ENCODE measurements at regions not wholly inside any gene's neighbourhood (a gene's known extent, or its start where the extent isn't known, plus 50 kb on each side); places are given as distances from the start of the nearest gene placed in this dataset.
"Not testable (repeated sequence)": the region's sequence is repeated elsewhere in the genome, so short reads cannot be mapped to it uniquely, and the experiment has no call there.

- no peak for DNase-seq (ENCODE audit: low spot score)
Measured at GRCh38 chr6:113709936-113710509, 147.1 kb upstream of the MARCKS start.

- no peak for DNase-seq (ENCODE audit: low spot score)
Measured at GRCh38 chr6:113713665-113714064, 143.5 kb upstream of the MARCKS start.

DNA sequence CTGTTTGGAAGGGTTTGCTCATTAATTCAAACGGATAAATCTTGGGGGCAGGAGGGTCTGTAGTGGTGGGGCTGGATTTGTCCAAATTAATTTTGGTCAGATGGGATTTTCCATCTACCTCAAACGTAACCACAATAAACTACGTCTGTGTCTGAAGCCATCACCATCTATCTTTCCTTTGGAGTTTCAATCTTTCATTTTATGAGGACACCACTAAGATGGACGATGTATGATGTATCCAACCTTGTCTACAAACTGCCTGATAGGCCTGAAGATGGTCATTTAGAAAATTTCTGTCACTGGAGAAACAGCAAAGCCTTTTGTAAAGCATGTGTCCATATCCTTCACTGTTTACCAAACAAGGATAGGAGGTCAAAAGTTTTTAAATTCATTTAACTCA is 138.6 kb upstream of the MARCKS start:
- DNase-seq (ENCODE audit: low spot score), result no peak

- peak; percentile 10 for DNase-seq (ENCODE audit: low spot score)
Measured at GRCh38 chr6:113719064-113719463, 138.1 kb upstream of the MARCKS start.

GRCh38 chr6:113719545-113719944 is 137.6 kb upstream of the MARCKS start:
- peak; percentile 21 for DNase-seq (ENCODE audit: low spot score)

- DNase-seq (ENCODE audit: low spot score), result no peak
Measured at GRCh38 chr6:113723182-113723581, 134.0 kb upstream of the MARCKS start.

DNA sequence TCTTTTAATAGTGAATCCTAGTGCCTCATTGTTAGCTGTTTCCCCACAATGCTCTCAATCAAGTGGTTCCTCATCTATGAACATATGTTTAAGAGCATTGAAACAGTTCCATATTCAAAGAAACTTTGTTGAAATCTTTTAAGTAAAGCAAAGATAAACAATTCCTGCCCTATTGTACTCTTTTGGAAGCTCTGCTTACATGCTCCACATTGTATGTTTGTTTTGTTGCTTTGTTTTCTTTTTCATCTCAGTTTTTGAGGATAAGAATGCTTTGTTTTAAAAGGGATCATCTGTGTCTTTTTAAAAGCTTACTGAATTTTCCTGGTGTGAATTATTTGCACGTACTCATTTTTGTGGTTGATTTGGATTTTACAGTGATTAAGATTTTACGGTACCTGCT is 132.2 kb upstream of the MARCKS start:
- not testable (repeated sequence) for DNase-seq (ENCODE audit: low spot score)

DNA sequence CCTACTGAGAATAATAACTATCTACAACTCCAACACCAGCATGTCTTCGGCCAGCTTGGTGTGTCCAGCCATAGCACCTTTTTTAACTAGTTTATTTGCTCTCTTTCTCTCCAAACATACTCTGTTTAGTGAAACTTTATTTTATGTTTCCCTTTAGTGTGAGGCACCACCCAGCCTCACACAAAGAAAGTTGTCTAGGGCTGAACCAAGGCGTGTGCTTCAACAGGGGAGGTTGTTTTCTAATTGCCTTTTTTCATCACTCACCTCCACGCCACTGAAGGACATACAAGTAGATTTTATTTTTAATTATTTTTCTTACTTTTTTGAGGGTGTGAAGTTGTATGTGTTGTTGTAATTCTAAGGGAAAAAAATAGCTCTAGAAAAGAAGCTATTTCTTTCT is 125.6 kb upstream of the MARCKS start:
- DNase-seq (ENCODE audit: low spot score), result no peak

GRCh38 chr6:113732384-113732966 is 124.7 kb upstream of the MARCKS start:
- DNase-seq (ENCODE audit: low spot score), result no peak

GRCh38 chr6:113733381-113733780 is 123.8 kb upstream of the MARCKS start:
- no peak for DNase-seq (ENCODE audit: low spot score)

DNA sequence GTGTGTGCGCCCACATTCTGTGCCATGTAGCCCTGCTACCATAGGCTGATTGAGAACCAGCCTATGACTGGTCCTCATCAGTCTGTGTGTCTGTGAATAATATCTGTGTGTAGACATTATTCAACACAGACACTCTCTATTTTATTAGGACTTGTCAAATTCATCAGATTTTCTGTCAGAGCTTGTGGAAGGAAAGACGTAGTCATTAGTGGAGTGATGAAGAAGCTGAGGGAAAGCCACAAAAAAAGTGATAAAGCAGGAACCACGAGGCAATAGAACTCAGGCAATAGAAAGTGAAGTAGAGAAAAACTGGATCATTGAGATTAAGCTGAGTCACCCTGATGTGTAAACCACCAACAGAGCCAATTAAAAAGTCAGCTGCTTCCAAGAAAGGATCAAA is 122.2 kb upstream of the MARCKS start:
- no peak for DNase-seq (ENCODE audit: low spot score)

GRCh38 chr6:113735491-113735890 is 121.7 kb upstream of the MARCKS start:
- no peak for DNase-seq (ENCODE audit: low spot score)

GRCh38 chr6:113736978-113737377 is 120.2 kb upstream of the MARCKS start:
- no peak for DNase-seq (ENCODE audit: low spot score)

DNA sequence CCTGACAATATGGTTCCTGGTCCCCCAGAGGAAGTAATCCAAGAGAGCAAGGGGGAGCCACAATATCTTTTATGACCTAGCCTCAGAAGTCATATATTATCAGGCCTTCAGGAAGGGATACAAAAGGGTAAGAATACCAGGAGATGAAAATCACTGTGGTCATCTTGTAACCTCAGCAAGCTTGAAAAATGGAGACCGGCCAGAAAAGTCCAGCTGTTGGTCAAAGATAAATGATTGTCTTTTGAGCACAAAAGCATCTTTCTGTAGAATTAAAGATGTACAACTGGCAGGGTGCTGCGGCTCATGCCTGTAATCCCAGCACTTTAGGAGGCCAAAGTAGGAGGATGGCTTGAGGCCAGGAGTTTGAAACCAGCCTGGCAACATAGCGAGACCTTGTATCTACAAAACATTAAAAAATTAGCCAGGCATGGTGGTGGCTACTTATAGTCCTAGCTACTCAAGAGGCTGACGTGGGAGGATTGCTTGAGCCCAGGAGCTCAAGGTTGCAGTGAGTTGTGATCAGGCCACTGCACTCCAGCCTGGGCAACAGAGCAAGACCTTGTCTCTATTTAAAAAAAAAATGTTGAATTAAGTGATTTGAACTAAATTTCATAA is 118.0 kb upstream of the MARCKS start:
- DNase-seq (ENCODE audit: low spot score), result no peak

DNA sequence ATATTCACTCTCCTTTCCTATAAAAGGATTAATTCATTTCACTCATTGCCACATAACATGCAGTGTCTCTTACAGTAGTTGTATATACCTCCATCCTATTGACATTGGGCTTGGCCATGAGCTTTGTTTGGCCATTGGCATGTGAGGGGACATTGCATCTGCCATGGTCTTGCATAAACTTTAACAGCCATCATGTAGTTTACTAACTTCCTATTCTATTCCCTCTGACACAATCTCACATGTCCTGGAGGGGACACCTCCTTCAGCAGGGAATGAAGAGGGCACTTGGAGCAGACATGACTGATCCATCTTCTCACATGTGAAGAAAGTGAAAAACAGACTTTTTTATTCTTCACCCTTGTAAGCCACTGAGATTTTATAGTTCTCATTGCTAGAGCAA is 115.5 kb upstream of the MARCKS start:
- no peak for DNase-seq (ENCODE audit: low spot score)

GRCh38 chr6:113742342-113742741 is 114.8 kb upstream of the MARCKS start:
- no peak for DNase-seq (ENCODE audit: low spot score)

- no peak for DNase-seq (ENCODE audit: low spot score)
Measured at GRCh38 chr6:113744861-113745260, 112.3 kb upstream of the MARCKS start.

- DNase-seq (ENCODE audit: low spot score), result no peak
Measured at GRCh38 chr6:113750151-113750855, 106.8 kb upstream of the MARCKS start.

DNA sequence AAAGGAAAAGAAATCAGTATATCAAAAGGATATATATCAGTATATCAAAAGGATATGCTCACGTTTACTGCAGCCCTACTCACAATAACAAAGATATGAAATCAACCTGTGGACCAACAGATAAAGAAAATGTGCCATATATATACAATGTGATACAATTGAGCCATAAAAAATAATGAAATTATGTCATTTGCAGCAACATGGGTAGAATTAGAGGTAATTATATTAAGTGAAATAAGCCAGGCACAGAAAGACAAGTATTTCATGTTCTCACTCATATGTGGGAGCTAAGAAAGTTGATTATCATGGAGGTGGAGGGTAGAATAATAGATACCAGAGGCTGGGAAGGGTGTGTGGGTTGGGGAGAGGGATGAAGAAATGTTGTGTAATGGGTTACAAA is 102.9 kb upstream of the MARCKS start:
- DNase-seq (ENCODE audit: low spot score), result no peak

DNA sequence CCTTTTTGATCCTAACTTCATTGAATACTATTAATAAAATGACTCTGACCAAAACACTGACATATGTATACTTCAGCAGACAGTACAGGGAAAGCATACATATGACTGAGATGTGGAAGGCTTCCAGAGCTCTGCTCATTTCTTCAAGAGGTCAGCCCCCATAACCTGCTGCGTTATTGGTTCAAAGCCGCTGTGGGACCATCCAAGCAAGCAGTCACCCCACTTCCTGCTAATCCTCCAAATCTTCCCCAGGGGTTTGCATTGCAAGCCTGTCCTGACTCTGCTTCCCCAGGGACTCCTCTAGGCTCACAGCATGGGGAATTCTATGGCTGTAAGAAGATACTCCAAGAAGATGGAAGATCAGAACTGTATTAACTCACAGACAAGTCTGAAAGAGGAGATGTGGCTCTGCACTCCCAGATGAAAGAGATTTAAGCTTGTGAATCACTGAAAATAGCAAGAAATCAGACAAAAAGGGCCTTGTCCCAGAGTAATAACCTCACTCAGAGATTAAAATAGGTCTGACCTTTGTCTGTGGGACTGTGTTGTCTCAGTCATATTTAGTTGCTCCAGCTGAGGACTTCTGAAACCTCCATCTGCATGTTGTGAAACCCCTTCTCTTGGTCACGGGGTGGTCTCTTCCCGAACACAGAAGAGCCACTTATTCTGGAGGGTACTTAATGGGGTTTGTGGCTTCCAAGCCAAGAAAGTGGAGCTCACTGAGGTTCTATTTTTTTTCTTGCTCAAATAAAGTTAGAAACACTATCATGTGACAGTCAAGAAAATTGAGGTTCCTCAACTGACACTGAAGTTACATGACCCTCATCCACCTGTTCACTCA is 101.5 kb upstream of the MARCKS start:
- no peak for DNase-seq (ENCODE audit: low spot score)

- DNase-seq (ENCODE audit: low spot score), result no peak
Measured at GRCh38 chr6:113756290-113756665, 100.9 kb upstream of the MARCKS start.

DNA sequence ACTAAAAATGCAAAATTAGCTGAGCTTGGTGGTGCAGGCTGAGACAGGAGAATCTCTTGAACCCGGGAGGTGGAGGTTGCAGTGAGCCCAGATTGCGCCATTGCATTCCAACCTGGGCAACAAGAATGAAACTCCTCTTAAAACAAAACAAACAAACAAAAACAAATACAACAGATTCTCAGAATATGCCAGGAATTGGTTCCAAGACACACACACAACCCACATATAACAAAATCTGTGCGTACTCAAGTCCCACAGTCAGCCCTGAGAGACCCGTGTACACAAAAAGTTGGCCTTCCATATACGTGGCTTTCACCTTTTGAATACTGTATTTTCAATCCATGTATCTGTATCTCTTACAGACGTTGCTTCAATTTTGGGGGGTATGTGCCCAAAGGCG is 98.9 kb upstream of the MARCKS start:
- DNase-seq (ENCODE audit: low spot score), result no peak

Data from hepatic stellate cell (primary cell).